Stimulated activated CD4-positive, alpha-beta T cell treated with anti-CD3 and anti-CD28 coated beads, Interleukin-4, amount 100 ng/mL, for 4 hours (primary cell): ENCODE measurements at regions not wholly inside any gene's neighbourhood (a gene's known extent, or its start where the extent isn't known, plus 50 kb on each side); places are given as distances from the start of the nearest gene placed in this dataset.

ENCODE experiments used
- DNase-seq, 2 experiments: peaks; one replicate each; pipeline ENCODE4 v3.0.0-alpha.2; 2020

DNA sequence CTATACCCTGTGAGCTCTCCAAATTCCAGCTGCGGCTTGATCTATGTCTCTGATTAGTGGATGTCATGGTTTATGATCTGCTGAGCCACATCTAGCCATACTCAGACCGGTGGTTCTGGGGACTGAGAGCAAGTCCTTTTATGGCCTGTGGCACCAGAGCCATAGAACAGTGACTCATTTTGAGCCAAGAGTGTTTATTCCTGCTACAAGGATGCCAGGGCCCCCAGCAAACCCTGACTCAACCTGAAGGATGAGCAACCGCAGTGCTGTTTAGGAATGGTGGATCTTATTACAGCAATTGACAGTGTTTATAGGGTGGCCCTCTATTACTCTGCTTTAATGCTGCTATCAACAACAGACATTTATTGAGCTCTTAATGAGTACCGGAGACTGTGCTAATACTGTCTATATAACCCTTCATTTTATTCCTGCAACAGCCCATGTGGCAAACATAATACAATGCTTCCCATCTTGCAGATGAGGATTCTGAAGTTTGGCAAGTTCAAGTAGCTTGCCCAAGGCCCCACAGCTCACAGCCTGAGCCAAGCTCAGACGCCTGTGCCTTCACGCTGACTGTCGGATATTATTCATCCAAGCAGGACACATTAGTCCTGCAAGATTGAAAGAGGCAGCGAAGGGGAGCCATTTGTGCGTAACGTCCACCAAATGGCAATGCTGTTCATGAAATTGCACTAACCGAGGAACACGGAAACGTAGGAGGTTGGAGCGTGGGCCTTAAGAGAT, 273.6 kb upstream of the PWP1 start:
- no peak for DNase-seq

GRCh38 chr12:107415071-107415470, 270.5 kb upstream of the PWP1 start:
- no peak for DNase-seq

GRCh38 chr12:107415834-107416233, 269.8 kb upstream of the PWP1 start:
- no peak for DNase-seq

DNA sequence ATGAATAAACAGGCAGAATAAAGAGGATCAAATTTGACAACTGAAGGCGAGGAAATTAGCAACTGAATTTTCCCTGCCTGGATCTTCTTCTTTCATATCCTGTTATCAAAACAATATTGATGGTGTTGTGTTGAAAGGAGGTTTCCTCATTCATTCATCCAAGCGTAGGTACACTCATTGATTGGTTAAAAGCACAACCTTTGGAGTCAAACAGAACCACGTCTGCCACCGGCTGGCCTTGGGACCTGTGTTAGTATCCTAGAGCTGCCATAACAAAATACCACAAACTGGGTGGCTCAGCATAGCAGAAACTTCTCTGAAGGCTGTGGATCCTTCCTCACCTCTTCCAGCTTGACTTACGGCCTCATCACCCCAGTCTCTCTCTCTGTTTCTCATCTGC, 268.6 kb upstream of the PWP1 start:
- DNase-seq = no peak

DNA sequence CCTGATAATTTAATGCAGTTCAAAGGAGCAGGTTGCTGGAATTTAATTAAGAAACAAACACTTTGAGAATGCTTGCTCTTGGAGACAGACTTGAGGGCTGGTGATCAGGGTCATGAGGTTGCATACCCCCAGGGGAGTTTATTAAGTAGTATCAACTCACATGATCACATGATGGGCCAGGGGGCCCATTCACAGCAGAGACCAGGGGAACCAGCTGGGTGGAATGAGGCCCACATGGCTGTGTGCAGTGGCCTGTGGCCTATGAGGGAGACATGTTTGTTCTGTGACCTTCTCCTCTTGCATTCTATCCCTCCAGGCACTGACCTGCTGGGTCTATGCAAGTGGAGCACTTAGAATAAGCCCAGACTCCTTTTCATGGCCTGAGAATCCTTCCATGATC, 266.6 kb upstream of the PWP1 start:
- no peak for DNase-seq

- DNase-seq = no peak
Measured at GRCh38 chr12:107423531-107423930, 262.1 kb upstream of the PWP1 start.

DNA sequence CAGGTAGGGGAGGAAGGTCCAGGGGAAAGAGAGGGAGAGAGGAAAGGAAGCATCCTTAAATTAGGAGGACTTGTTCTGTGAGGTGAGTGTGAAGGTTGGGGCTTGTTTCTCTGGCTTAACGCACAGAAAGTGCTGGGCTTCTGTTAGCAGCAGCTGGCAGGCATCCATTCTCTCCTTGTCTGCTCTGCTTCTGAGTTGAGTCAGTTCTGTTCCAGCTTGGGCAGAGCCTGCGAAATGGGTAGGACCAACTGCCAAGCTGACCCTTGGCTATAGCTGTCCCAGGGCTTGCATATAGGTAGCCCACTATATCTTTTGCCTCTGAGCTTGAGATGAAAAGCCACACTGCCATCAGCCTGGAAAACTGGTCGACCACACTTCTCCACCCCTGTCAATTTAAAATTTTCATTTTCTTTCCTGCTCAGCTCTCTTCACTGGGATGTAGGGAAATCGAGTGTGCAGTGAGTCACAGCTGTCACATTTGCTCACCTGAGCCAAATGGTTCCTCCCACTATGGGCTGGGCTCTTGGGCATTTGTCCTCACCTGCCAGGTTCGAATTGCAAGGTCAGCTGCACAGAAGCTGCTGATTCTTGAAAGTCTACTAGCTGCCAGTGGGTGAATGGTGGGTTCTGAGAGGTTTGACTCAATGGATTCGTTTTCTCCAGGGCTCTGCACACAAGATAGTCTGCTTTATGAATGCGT, 256.4 kb upstream of the PWP1 start:
- no peak for DNase-seq

GRCh38 chr12:107431942-107432341, 253.7 kb upstream of the PWP1 start:
- no peak for DNase-seq

GRCh38 chr12:107435072-107435471, 250.5 kb upstream of the PWP1 start:
- no peak for DNase-seq

DNA sequence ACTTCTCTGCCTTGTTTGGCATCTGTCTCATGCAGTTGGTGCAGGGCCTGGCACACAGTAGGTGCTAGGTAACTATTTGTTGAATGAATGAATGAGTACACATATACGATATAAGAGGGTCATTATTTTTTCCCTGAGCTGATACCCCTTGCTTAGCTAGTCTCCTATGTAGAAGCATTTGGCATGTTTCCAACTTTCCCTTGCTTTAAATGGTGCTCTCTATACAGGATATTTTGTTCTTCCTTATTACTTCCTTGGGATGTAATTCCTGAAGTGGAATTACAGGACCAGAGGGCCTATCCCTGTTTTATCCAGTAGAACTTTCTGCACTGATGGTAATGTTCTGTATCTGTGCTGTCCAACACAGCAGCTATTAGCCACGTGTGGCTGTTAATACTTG, 250.1 kb upstream of the PWP1 start:
- no peak for DNase-seq

GRCh38 chr12:107436376-107436775, 249.2 kb upstream of the PWP1 start:
- no peak for DNase-seq

GRCh38 chr12:107436836-107437235, 248.8 kb upstream of the PWP1 start:
- no peak for DNase-seq

DNA sequence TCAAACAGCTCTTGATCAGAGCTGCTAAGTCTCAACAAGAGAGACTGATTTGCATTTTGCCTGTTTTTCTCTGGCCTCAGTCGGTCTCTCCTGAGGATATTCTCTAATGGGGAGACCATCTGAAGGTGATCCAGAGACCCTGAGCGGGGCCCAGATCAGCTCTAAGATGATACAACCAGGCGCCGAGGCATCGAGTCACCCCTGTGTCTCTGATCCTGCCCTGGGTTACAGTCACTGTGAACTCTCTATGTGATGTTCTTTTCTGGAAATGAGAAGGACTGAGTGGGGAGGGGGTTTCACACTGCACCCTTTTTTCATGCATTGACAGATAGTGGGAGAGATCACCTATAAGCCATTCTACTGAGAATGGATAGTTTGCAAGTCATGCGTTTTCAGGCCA, 247.6 kb upstream of the PWP1 start:
- no peak for DNase-seq

- DNase-seq = no peak
Measured at GRCh38 chr12:107439026-107439738, 246.4 kb upstream of the PWP1 start.

DNA sequence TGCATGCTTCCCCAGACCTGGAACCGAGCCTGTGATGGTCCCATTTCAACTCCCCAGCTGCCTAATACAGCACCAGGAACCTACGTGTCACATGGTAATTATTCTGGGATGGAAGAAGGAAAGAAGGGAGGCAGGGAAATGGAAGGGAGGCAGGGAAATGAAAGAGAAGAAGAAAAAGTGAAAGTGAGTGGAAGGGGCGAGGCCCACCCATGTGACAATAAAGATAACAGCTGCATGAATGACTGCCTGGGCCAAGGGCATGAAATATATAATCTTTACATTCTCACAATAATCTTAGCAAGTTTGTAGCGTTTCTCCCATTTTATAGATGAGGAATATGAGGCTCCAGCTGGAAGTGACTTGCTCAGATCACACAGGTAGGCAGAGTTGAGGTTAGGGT, 245.0 kb upstream of the PWP1 start:
- no peak for DNase-seq

GRCh38 chr12:107441665-107442300, 243.8 kb upstream of the PWP1 start:
- DNase-seq = no peak

- DNase-seq = no peak
Measured at GRCh38 chr12:107442326-107442987, 243.1 kb upstream of the PWP1 start.

GRCh38 chr12:107443320-107444090, 242.1 kb upstream of the PWP1 start:
- no peak for DNase-seq

- no peak for DNase-seq
Measured at GRCh38 chr12:107444771-107445170, 240.8 kb upstream of the PWP1 start.

DNA sequence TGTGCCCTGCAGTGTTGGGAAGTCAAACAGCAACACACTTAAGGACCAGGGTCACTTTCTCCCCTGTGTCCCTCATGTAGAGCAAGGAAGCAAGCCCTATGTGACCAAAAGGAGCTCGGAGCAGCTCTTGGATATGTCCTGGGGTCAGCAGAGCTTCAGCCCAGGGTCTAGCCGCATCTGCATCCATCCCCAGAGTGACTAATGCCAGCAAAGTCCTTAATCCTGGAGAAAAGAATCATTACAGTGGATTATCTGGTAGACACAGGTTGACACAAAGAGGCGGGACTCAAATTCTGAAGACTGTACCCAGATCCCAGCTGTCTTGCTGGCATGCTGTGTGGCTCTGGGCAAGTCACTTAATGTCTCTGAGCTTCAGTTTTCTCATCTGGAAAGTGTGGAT, 239.1 kb upstream of the PWP1 start:
- no peak for DNase-seq

- no peak for DNase-seq
Measured at GRCh38 chr12:107447336-107447735, 238.3 kb upstream of the PWP1 start.

- DNase-seq = no peak
Measured at GRCh38 chr12:107448198-107448597, 237.4 kb upstream of the PWP1 start.
